Breast epithelium (tissue), 4 donors: ENCODE measurements at regions not wholly inside any gene's neighbourhood (a gene's known extent, or its start where the extent isn't known, plus 50 kb on each side); places are given as distances from the start of the nearest gene placed in this dataset.

ENCODE experiments used
- DNase-seq, 2 donors: peaks; one replicate each; pipeline ENCODE4 v3.0.0-alpha.2; 2019; ENCODE audit warnings: low spot score in 2 of 2
- H3K27ac ChIP-seq, 2 donors: fragments of 200-600 bp; sonication (generic) in 1 of 2; one replicate each; pipeline ENCODE4 v1.5.1; 2016 to 2019; ENCODE audit warnings: mild to moderate bottlenecking in 1 of 2
- H3K27me3 ChIP-seq, 2 donors: fragments of 200-600 bp; sonication (generic) in 1 of 2; one replicate each; pipeline versions ENCODE4 v1.5.1 to v1.6.0; 2017 to 2019; ENCODE audit warnings: control low read depth in 1 of 2, mild to moderate bottlenecking in 1 of 2
- H3K36me3 ChIP-seq: fragments of 200-600 bp; one replicate; pipeline ENCODE4 v1.5.1; 2019
- H3K4me1 ChIP-seq, 2 donors: fragments of 200-600 bp; sonication (generic); one replicate each; pipeline ENCODE4 v1.5.1; 2016 to 2019; ENCODE audit warnings: control low read depth in 1 of 2
- H3K4me3 ChIP-seq, 3 donors: fragments of 200-600 bp; sonication (generic); 1 replicate in 2 of 3; 2 replicates in 1 of 3; pipeline ENCODE4 v1.5.1; 2016 to 2019; ENCODE audit warnings: mild to moderate bottlenecking in 3 of 3, moderate library complexity in 2 of 3
- H3K9me3 ChIP-seq, 2 donors: fragments of 200-600 bp; sonication (generic) in 1 of 2; one replicate each; pipeline ENCODE4 v1.5.1; 2016 to 2019; ENCODE audit warnings: control low read depth in 1 of 2
- POLR2A ChIP-seq: fragments of 450-650 bp; IDR thresholded peaks from one replicate; pipeline ENCODE4 v1.6.1; 2016; ENCODE audit warnings: antibody characterized with exemption, mild to moderate bottlenecking, moderate library complexity
- POLR2AphosphoS5 ChIP-seq, 3 donors: sonication (generic); formaldehyde crosslinking; IDR thresholded peaks; one replicate each; pipeline ENCODE4 v1.6.1; 2017; ENCODE audit warnings: antibody characterized with exemption in 3 of 3
- intact Hi-C: fragments of 100-400 bp; cut with DNase I; formaldehyde crosslinking; loops from one replicate; pipeline ENCODE4 v1.15.1; 2023; ENCODE audit warnings: low total_unique reads
- TF ChIP-seq, protein P1 (sequence below), 3 donors: fragments of 450-650 bp; IDR thresholded peaks; one replicate each; pipeline ENCODE4 v1.5.1; 2016 to 2017; ENCODE audit warnings: antibody characterized with exemption in 3 of 3, mild to moderate bottlenecking in 3 of 3, moderate library complexity in 3 of 3

DNA sequence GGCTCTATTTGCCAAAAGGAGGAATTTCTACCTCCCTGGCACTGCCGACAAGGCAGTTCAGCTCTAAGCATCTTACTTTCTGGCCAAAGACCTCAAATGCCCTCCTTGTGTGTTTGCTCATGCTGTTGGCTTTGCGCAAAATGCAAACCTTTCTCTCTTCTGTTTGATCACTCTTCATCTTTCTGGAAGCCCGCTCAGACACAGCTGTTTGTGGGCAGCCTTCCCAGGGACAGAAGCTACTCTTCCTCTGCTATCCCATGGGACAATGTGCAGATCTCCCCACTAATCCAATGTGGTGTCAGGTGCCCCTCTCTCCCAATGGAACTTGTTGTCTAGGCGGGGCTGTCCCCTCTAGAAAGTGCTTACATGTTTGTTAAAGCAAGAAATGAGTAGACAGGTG is 278.7 kb downstream of the CCSER2 start:
- intact Hi-C loops = no loop called here
- Histone ChIP-seq H3K27me3 (no peaks in the 10 kb centered on the region), H3K36me3 (no peaks in the 10 kb centered on the region), H3K4me1 (no peaks in the 10 kb centered on the region), H3K9me3 (no peaks in the 10 kb centered on the region), H3K4me3 (no peak overlapping the region), H3K27ac (no peak overlapping the region)
- DNase-seq = no peak
- TF ChIP-seq POLR2AphosphoS5 (IDR thresholded peaks at IDR 0.05) (no peak), POLR2A (no peak)
- TF ChIP-seq, protein P1, sequence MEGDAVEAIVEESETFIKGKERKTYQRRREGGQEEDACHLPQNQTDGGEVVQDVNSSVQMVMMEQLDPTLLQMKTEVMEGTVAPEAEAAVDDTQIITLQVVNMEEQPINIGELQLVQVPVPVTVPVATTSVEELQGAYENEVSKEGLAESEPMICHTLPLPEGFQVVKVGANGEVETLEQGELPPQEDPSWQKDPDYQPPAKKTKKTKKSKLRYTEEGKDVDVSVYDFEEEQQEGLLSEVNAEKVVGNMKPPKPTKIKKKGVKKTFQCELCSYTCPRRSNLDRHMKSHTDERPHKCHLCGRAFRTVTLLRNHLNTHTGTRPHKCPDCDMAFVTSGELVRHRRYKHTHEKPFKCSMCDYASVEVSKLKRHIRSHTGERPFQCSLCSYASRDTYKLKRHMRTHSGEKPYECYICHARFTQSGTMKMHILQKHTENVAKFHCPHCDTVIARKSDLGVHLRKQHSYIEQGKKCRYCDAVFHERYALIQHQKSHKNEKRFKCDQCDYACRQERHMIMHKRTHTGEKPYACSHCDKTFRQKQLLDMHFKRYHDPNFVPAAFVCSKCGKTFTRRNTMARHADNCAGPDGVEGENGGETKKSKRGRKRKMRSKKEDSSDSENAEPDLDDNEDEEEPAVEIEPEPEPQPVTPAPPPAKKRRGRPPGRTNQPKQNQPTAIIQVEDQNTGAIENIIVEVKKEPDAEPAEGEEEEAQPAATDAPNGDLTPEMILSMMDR (IDR thresholded peaks at IDR 0.05) = no peak

DNA sequence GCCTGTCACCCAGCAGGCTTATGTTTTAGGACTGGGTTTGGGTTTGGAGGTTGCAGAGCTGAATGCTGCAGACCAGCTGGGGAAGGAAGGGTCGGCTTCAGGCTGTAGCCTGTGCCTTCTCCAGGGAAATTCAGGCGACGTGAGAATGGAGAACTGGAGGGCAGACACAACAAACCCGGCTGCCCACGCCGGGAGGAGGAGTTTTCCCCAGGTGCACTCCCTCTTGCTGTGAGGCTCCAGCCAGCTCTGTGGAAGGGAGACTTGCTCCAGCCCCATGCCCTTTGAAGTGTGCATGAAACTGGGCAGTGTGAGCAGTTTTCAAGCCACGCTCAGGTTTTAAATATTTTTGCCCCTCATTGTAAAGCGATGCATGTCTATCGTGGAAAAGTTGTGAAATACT is 279.1 kb downstream of the CCSER2 start:
- Histone ChIP-seq H3K27ac (no peak overlapping the region), H3K36me3 (no peaks in the 10 kb centered on the region), H3K27me3 (no peaks in the 10 kb centered on the region), H3K4me3 (no peak overlapping the region), H3K4me1 (no peaks in the 10 kb centered on the region), H3K9me3 (no peaks in the 10 kb centered on the region)
- intact Hi-C loops = no loop called here
- DNase-seq = no peak
- TF ChIP-seq, protein P1 (IDR thresholded peaks at IDR 0.05) = no peak
- TF ChIP-seq POLR2A (no peak), POLR2AphosphoS5 (IDR thresholded peaks at IDR 0.05) (no peak)

DNA sequence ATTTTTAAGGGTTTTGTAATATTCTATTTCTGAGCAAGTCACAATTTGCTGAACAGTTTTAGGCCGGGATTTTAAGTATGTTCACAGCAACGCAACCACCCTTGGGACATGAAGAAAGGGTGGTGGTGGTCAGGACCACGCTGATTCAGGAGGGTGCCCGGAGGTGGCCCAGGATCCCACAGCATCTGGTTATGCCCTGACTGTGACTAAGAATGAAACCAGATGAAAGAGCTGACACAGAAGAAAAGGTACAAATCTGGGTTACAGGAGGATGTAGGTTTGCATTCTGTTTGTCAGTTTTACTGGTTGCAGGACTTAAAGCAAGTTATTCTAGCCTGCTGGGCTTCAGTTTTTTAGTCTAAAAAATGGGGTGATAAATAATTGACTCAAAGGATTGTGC is 279.7 kb downstream of the CCSER2 start:
- no peak overlapping the region for H3K27ac ChIP-seq
- H3K27me3 ChIP-seq = no peaks in the 10 kb centered on the region
- H3K36me3 ChIP-seq = no peaks in the 10 kb centered on the region
- H3K9me3 ChIP-seq = no peaks in the 10 kb centered on the region
- no peak for TF ChIP-seq POLR2A
- no peak for TF ChIP-seq POLR2AphosphoS5 (IDR thresholded peaks at IDR 0.05)
- H3K4me1 ChIP-seq = no peaks in the 10 kb centered on the region
- no peak overlapping the region for H3K4me3 ChIP-seq
- DNase-seq = no peak
- intact Hi-C loops = no loop called here

DNA sequence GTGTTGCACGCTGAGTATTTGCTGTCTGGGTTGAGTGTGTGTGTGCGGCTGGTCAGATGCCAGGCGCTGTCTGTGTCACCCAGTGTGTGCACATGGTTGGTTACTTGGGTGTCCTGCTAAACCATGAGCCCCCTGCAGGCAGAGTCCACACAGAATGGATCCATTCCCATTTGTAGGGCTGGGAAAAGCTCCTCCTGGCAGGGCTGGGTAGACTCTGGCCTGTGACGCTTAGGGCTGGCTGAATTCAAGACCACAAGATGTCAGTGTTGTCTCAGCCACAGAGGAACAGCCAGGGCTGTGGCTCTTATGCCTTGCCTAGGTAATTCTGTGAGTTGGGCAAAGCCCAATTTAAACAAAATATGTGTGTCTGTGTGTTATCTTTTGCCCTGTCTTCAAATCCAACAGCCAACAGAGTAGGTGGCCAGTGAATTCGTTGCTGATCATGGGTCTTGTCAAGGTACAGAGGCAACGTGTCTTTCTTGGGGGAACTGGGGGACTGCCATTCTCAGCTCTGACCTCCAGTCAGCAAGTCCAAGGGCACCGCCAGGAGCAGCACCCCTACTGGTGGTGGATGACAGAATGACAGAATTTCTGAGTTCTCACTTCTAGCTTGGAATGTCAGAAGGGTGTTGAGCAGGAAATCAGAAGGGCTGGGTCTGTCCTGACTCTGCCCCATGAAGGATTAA is 285.1 kb downstream of the CCSER2 start:
- TF ChIP-seq, protein P1 (IDR thresholded peaks at IDR 0.05) = peak in 2 of 3 donors; percentile 15 to 29
- TF ChIP-seq POLR2A = no peak
- Histone ChIP-seq H3K36me3 (no peaks in the 10 kb centered on the region), H3K9me3 (no peaks in the 10 kb centered on the region), H3K4me3 (no peak overlapping the region), H3K27me3 (no peaks in the 10 kb centered on the region), H3K27ac (no peak overlapping the region), H3K4me1 (no peaks in the 10 kb centered on the region)
- intact Hi-C loops = no loop called here
- no peak for DNase-seq

DNA sequence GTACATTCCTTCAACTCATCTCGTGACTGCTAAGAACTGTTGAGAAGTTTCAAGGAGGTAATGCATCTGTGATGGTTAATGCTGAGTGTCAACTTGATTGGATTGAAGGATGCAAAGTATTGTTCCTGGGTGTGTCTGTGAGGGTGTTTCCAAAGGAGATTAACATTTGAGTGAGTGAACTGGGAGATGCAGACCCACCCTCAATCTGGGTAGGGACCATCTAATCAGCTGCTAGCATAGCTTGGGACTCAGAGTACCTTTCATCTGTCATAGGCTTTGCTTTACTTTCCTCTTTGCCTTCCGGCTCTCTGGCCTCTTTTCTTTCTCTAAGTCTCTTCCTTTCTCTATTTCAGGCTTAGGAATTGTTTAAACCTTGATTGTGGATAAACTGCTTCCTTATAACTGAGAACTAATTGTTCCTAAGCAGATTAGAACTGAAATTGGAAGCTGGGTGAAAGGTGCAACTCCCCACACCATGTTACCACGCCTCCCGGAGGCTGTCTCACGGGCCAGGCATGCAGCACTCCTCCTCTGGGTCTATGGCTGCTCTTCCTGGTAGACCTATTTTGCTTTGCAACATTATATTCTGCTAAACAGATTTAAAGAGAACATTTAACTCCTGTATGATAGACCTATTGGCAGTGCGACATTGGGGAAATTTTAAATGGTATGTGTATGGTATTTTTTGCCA is 298.2 kb downstream of the CCSER2 start:
- no peak for TF ChIP-seq POLR2AphosphoS5 (IDR thresholded peaks at IDR 0.05)
- TF ChIP-seq POLR2A = no peak
- TF ChIP-seq, protein P1 (IDR thresholded peaks at IDR 0.05) = no peak
- DNase-seq = no peak
- no peak overlapping the region for H3K27ac ChIP-seq
- no peaks in the 10 kb centered on the region for H3K36me3 ChIP-seq
- intact Hi-C loops = no loop called here
- no peak overlapping the region for H3K4me3 ChIP-seq
- H3K27me3 ChIP-seq = no peaks in the 10 kb centered on the region
- no peaks in the 10 kb centered on the region for H3K4me1 ChIP-seq
- H3K9me3 ChIP-seq = no peaks in the 10 kb centered on the region
